GM12873 (cell line): ENCODE measurements at regions not wholly inside any gene's neighbourhood (a gene's known extent, or its start where the extent isn't known, plus 50 kb on each side); places are given as distances from the start of the nearest gene placed in this dataset.

Experiments
- TF ChIP-seq, protein P1 (sequence below): IDR thresholded peaks from 2 replicates; pipeline ENCODE4 v1.5.1; 2012; ENCODE audit warnings: low read depth, mild to moderate bottlenecking, moderate library complexity, low read length, control low read depth; ENCODE audit not compliant: insufficient read depth; ENCODE audit errors: missing control alignments

DNA sequence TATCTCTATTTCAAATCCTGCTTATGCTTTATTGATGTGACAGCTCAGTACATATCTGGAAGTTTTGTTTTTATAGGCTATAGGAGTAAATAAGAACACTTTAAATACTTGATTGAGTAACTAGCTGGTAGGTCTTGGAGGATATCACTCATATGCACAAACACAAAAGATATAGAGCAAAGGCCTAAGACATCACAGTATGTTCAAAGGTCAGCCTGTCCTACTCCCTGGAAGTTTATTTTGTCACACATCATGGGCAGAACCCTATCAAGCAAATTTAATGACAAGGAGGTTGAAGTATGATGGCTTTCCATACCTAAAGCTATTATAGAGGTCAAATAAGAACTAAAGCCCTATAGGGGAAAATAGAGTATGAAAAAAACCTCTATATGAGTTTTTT lies 70.0 kb upstream of the MS4A8 start:
- TF ChIP-seq, protein P1, sequence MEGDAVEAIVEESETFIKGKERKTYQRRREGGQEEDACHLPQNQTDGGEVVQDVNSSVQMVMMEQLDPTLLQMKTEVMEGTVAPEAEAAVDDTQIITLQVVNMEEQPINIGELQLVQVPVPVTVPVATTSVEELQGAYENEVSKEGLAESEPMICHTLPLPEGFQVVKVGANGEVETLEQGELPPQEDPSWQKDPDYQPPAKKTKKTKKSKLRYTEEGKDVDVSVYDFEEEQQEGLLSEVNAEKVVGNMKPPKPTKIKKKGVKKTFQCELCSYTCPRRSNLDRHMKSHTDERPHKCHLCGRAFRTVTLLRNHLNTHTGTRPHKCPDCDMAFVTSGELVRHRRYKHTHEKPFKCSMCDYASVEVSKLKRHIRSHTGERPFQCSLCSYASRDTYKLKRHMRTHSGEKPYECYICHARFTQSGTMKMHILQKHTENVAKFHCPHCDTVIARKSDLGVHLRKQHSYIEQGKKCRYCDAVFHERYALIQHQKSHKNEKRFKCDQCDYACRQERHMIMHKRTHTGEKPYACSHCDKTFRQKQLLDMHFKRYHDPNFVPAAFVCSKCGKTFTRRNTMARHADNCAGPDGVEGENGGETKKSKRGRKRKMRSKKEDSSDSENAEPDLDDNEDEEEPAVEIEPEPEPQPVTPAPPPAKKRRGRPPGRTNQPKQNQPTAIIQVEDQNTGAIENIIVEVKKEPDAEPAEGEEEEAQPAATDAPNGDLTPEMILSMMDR, result no peak

GRCh38 chr11:60631944-60632343 lies 67.5 kb upstream of the MS4A8 start:
- TF ChIP-seq, protein P1, result no peak

DNA sequence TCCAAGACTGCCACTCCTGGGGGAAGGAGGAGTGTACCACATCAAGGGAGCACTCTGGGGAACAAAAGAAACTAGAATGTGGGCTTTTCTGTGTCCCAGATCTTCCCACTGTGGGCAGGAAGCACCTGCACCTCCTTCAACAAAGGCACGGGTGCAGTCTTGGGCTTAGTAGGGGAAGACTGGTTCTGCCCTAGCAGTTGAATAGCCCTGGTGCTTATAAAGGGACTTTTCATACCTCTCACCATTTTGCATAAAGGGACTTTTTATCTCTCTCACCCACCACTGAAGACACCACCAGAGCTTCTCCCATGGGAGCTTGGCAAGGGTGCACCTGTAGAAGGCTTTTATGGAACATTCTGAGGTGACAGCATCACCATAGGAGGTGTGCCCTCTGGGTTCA lies 65.8 kb upstream of the MS4A8 start:
- TF ChIP-seq, protein P1, result no peak

DNA sequence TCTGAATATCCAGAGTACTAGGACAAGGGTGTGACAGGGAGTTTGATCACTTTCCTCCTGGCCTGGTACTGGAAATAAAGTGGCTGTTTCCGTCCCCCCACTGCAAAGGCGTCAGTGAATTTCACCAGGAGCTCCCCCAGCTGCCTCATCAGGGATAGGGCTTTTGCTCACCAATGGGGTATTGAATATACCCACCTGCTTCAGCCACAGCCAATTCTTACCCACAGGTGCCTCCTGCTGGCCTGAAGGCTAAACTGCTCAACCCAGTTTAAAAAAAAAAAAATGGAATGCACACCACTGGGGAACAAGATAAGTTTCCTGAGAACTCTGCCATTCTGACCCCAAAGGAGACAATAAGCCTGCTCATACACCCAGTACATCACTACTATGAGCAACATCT lies 65.3 kb upstream of the MS4A8 start:
- TF ChIP-seq, protein P1, result peak; percentile 74

DNA sequence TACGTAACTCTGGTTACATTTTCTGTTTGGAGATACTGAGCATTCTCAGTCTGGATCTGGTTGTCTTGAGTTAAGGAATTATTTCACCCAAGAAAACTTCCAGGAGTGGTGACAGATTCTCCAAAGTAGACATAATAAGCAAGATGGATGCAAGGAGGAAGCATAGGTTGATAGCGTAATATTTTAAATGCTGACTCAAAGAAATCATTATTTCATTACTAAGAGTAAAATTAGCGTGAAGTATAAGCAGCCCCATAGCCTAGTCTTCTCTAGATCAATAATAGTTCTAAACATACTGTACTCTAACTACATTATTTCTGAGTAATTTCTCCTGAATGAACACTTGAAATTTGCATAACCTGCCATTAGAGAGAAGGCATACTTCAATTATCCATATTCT lies 57.5 kb upstream of the MS4A8 start:
- TF ChIP-seq, protein P1, result no peak

- TF ChIP-seq, protein P1, result no peak
Observed at GRCh38 chr11:60647087-60647486, 52.3 kb upstream of the MS4A8 start.
